ENCODE measurements at regions not wholly inside any gene's neighbourhood (a gene's known extent, or its start where the extent isn't known, plus 50 kb on each side); places are given as distances from the start of the nearest gene placed in this dataset.
"Not testable (repeated sequence)": the region's sequence is repeated elsewhere in the genome, so short reads cannot be mapped to it uniquely, and the experiment has no call there.

GRCh38 chr7:104264285-104264684, 56.5 kb upstream of the ORC5 start:
- DNase-seq (ENCODE audit: low read depth), result peak; percentile 3

- peak; percentile 8 for DNase-seq (ENCODE audit: low read depth)
These were observed 60.0 kb upstream of the ORC5 start for GRCh38 chr7:104267701-104268368.

- no peak for DNase-seq (ENCODE audit: low read depth)
These were observed 56.5 kb upstream of the LHFPL3 start for GRCh38 chr7:104271948-104272347.

GRCh38 chr7:104272767-104273384, 55.5 kb upstream of the LHFPL3 start:
- peak; percentile 33 for DNase-seq (ENCODE audit: low read depth)

- no peak for DNase-seq (ENCODE audit: low read depth)
These were observed 52.5 kb upstream of the LHFPL3 start for GRCh38 chr7:104275900-104276299.

- not testable (repeated sequence) for DNase-seq (ENCODE audit: low read depth)
These were observed 51.7 kb upstream of the LHFPL3 start for GRCh38 chr7:104276730-104277129.
